DMS53 (cell line): ENCODE measurements at regions not wholly inside any gene's neighbourhood (a gene's known extent, or its start where the extent isn't known, plus 50 kb on each side); places are given as distances from the start of the nearest gene placed in this dataset.

Experiments used
- DNase-seq: peaks from one replicate; lab custom pipeline; 2025; lab: John Stamatoyannopoulos, UW

- DNase-seq: no peak
Measured at GRCh38 chr1:163807331-163808049, 485.7 kb downstream of the NUF2 start.

GRCh38 chr1:163813251-163813650, 491.5 kb downstream of the NUF2 start:
- no peak for DNase-seq

DNA sequence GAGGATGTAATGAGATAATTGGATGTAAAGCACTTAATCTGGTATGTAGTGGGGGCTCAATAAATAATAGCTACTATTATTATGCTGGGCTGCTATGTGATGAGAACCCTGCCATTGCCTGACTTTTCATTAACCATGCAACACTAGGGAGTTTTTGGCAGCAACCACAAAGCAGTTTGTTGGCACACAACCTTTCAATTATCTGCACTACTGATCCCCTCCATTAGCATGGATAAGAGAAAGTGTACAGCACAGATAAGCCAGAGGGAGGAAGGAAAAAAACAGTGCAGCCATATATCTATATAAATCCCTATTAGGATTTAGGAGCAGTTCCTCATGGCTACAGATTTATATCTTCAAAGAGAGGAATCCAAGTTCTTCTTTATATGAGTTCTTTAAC, 498.5 kb downstream of the NUF2 start:
- DNase-seq: no peak

DNA sequence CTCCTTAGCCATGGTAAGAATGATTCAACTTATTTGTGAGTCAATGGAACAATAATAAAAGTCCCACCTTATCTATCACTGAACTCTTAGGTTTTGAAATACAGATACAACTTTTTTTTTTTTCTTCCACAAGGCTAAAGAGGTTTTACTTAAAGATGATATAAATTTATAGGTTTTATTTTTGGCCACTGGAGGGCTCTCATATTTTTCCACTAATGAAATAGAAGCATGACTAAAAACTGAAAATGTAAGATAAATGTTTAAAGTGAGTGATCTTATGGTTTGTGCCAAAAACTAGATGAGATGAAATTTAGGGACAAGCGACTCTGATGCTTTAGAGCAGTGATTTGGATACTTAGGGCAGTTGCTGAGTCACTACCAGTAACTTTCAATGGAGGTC, 499.0 kb downstream of the NUF2 start:
- DNase-seq: peak; percentile 18

- DNase-seq: no peak
Measured at GRCh38 chr1:163821679-163822078, 499.9 kb downstream of the NUF2 start.

GRCh38 chr1:163823017-163823416, 501.3 kb downstream of the NUF2 start:
- no peak for DNase-seq

DNA sequence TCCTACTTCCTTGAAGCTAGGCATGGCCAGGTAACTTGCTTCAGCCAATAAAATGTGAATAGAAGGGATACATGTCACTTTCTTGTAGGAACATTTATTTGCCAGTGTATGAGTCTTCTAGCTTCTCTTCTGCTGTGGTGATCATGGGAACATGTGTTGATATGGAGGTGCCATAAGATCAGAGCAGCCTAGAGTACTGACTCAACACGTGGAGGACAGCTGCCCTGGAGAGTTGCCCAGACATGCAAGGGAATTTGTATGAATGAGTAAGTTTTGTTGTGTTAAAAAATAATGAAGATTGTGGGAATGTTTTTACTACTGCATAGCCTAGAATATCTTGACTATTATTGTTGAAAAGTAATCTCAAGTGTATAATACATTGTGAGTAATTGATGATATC, 502.3 kb downstream of the NUF2 start:
- DNase-seq: peak; percentile 10

GRCh38 chr1:163824490-163824889, 502.7 kb downstream of the NUF2 start:
- DNase-seq: no peak

DNA sequence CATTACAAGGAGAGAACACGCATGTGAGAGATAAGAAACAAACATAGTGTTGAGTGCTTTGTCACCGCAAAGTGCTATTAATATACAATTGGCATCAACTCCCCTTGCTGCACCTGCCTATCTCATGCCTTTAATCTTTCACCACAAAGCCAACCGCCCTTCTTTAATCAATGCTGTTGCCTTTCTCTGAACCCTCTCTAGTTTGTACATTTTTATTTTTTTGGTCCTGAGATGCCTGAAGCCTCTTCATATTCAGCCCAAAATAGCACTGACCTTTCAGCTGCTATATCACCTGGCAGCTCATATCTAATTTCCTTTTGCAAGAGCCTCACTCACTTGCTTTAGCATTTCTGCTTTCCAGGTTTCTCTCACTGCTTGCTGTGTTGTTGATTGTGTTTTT, 504.7 kb downstream of the NUF2 start:
- peak; percentile 89 for DNase-seq

GRCh38 chr1:163834778-163835177, 513.0 kb downstream of the NUF2 start:
- no peak for DNase-seq

- no peak for DNase-seq
Measured at GRCh38 chr1:163836481-163836880, 514.7 kb downstream of the NUF2 start.

DNA sequence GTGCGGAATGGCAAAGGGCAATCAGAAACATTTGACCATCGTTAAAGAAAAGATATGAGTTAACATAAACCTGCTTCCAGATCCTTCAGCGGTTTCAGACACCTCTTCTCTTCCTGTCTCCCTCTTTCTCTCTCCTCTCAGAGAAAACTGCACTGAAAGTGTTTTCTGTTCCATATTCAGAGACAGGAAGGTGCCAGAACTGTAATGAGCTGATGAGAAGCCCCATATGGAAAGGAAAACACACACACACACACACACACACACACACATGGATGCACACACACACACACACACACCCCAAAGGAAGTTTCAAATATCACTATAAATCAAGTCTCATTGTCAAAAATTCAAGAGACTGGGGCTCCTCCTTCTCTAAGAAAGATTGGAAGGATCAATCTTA, 515.5 kb downstream of the NUF2 start:
- DNase-seq: no peak

- no peak for DNase-seq
Measured at GRCh38 chr1:163842571-163842970, 520.8 kb downstream of the NUF2 start.

GRCh38 chr1:163844459-163844858, 522.7 kb downstream of the NUF2 start:
- peak; percentile 7 for DNase-seq

- DNase-seq: no peak
Measured at GRCh38 chr1:163845279-163845678, 523.5 kb downstream of the NUF2 start.

DNA sequence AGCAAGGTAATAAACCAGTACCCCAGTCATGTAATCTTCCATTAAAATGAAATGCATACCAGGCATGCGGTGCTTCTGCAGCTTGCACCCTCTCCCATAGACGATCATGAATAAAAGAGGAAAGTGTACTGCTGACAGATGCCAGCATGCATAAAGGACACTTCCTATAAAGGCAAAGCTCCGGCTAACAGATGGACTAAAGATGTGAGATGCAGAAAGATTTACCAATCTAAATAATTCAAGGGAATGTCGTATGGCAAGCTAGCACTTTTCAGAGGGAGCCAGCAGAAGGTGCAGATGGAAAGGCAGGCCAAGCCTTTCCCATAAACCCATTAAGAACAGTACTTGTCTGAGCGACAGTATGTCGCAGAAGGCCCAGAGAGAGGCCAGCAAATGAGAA, 542.0 kb downstream of the NUF2 start:
- DNase-seq: no peak

GRCh38 chr1:163864207-163864606, 542.5 kb downstream of the NUF2 start:
- DNase-seq: no peak

DNA sequence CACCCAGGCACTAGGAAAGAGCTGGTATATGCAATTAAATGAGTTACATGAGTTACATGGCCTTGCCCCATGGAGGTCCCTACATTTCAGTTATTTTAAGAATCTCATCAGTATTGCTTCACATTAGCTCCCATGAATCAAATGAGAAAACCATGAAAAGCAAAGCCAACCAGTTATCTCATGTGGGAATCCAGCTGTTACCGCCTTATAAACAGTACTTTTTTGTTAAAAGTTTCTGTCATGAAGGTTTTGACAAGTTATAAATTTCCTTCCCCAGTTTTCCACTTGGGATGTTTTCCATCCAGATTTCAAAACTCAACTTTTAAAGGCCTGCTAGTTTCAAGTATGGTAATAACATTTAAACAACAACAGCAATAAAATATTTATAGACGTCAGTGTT, 544.8 kb downstream of the NUF2 start:
- no peak for DNase-seq

GRCh38 chr1:163870666-163871065, 548.9 kb downstream of the NUF2 start:
- DNase-seq: no peak

- DNase-seq: no peak
Measured at GRCh38 chr1:163872067-163872466, 550.3 kb downstream of the NUF2 start.

GRCh38 chr1:163874070-163874469, 552.3 kb downstream of the NUF2 start:
- DNase-seq: peak; percentile 13

DNA sequence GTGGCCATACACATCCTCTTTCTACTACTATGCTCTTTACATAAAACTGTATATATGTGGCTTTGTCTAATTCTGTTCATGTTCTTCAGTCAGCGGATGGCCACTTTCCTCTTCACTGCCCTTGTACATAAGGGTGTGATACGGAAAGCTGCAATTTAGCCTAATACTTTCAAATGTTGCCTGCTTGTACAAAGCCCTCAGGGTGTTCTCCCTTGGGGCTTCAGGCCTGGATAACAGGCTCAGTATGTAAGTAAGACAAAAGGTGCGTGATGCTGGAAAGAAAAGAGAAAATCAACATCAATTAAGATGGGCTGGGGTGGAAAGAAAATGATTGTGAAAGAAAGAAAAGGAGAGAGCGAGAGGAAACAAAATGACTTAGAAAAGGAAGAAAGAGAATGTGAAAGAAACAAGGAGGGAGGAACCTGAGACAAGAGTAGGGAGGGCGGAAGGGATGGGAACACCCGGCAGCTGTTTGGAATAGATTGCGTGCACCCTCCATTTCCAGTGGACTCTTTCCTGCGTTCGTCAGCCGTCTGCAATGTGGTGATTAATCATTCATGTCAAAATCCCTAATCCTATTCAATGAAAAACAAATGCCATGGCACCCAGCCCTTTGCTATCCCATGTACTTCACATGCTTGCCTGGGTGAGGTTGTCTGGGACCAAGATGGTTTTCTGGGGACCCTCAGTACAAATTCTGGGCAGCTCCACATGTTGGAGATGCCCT, 553.6 kb downstream of the NUF2 start:
- DNase-seq: no peak

DNA sequence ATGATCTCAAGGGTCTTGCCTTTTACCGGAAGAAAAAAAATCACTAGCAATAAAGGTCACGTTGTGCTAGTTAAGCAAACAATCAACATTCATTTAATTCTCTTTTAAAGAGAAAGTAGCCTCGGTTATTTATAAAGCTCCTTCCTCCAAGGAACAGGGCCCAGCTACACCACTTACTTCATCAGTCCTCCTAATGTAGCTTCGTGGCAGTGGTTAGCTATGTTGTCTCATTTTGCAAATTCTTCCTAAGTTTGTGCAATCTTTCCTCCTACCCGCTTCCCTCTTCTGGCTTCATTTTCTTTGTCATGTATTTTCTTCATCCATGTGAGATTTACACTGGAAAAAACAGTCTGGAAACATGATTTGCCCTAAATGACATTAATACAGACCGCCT, 554.2 kb downstream of the NUF2 start:
- no peak for DNase-seq

- no peak for DNase-seq
Measured at GRCh38 chr1:163876546-163876945, 554.8 kb downstream of the NUF2 start.
